ENCODE measurements at regions not wholly inside any gene's neighbourhood (a gene's known extent, or its start where the extent isn't known, plus 50 kb on each side); places are given as distances from the start of the nearest gene placed in this dataset.

DNA sequence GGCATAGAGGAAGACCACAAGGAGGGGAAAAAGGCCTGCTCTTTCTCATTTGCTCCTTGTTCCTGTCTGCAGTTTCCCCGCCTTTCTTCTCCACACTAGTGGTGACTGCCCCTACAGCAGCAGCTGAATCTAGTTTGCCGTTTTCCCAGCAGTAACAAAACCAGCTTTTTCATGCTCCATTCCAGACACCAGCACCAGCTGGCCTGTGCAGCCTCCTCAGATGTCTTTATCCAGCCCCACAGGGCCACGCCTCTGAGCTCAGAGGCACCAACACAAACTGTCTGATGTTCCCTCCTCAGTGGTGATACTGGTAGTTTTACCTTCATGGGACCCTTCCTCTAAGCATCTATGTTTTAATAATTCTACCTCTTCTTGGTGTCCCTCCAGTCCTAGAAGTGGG, 70.4 kb upstream of the SLC24A3 start:
- TF ChIP-seq EZH2 (IDR thresholded peaks at IDR 0.05; ENCODE audit: borderline replicate concordance, insufficient read depth, low read length, poor library complexity, severe bottlenecking): no peak
- TF ChIP-seq, protein P1, sequence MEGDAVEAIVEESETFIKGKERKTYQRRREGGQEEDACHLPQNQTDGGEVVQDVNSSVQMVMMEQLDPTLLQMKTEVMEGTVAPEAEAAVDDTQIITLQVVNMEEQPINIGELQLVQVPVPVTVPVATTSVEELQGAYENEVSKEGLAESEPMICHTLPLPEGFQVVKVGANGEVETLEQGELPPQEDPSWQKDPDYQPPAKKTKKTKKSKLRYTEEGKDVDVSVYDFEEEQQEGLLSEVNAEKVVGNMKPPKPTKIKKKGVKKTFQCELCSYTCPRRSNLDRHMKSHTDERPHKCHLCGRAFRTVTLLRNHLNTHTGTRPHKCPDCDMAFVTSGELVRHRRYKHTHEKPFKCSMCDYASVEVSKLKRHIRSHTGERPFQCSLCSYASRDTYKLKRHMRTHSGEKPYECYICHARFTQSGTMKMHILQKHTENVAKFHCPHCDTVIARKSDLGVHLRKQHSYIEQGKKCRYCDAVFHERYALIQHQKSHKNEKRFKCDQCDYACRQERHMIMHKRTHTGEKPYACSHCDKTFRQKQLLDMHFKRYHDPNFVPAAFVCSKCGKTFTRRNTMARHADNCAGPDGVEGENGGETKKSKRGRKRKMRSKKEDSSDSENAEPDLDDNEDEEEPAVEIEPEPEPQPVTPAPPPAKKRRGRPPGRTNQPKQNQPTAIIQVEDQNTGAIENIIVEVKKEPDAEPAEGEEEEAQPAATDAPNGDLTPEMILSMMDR (IDR thresholded peaks at IDR 0.05; ENCODE audit: poor library complexity, severe bottlenecking): no peak
- no peak for TF ChIP-seq POLR2AphosphoS5 (IDR thresholded peaks at IDR 0.05)
- TF ChIP-seq TAF1 (IDR thresholded peaks at IDR 0.05; ENCODE audit: low read depth): no peak
- TF ChIP-seq, protein P2, sequence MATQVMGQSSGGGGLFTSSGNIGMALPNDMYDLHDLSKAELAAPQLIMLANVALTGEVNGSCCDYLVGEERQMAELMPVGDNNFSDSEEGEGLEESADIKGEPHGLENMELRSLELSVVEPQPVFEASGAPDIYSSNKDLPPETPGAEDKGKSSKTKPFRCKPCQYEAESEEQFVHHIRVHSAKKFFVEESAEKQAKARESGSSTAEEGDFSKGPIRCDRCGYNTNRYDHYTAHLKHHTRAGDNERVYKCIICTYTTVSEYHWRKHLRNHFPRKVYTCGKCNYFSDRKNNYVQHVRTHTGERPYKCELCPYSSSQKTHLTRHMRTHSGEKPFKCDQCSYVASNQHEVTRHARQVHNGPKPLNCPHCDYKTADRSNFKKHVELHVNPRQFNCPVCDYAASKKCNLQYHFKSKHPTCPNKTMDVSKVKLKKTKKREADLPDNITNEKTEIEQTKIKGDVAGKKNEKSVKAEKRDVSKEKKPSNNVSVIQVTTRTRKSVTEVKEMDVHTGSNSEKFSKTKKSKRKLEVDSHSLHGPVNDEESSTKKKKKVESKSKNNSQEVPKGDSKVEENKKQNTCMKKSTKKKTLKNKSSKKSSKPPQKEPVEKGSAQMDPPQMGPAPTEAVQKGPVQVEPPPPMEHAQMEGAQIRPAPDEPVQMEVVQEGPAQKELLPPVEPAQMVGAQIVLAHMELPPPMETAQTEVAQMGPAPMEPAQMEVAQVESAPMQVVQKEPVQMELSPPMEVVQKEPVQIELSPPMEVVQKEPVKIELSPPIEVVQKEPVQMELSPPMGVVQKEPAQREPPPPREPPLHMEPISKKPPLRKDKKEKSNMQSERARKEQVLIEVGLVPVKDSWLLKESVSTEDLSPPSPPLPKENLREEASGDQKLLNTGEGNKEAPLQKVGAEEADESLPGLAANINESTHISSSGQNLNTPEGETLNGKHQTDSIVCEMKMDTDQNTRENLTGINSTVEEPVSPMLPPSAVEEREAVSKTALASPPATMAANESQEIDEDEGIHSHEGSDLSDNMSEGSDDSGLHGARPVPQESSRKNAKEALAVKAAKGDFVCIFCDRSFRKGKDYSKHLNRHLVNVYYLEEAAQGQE (IDR thresholded peaks at IDR 0.05; ENCODE audit: borderline replicate concordance): no peak
- no peak for TF ChIP-seq RAD21 (conservative IDR thresholded peaks at IDR 0.05)
- TF ChIP-seq MXI1 (conservative IDR thresholded peaks at IDR 0.05; ENCODE audit: poor library complexity, severe bottlenecking): no peak
- TF ChIP-seq SMC3 (conservative IDR thresholded peaks at IDR 0.05; ENCODE audit: poor library complexity): no peak

Measured in neural cell (in vitro differentiated cells).